ENCODE measurements at regions not wholly inside any gene's neighbourhood (a gene's known extent, or its start where the extent isn't known, plus 50 kb on each side); places are given as distances from the start of the nearest gene placed in this dataset.

- TF ChIP-seq CTCF (IDR thresholded peaks at IDR 0.05) = no peak
- TF ChIP-seq POLR2A (IDR thresholded peaks at IDR 0.05) = no peak
These were observed 404.7 kb downstream of the LMO4 start for GRCh38 chr1:87733386-87733785.
